Right ventricle myocardium superior (tissue), 1 donor: ENCODE measurements at regions not wholly inside any gene's neighbourhood (a gene's known extent, or its start where the extent isn't known, plus 50 kb on each side); places are given as distances from the start of the nearest gene placed in this dataset.
"Not testable (repeated sequence)": the region's sequence is repeated elsewhere in the genome, so short reads cannot be mapped to it uniquely, and the experiment has no call there.

ENCODE experiments used
- ATAC-seq: fragments of 200-7000 bp; cut with Tn5 transposase; one replicate; pipeline ENCODE4 v1.9.1; 2020; ENCODE audit warnings: mild to moderate bottlenecking; ENCODE audit not compliant: poor library complexity
- DNase-seq: peaks from one replicate; pipeline ENCODE4 v3.0.0-alpha.2; 2020
- intact Hi-C: fragments of 100-400 bp; cut with DNase I; formaldehyde crosslinking; loops from one replicate; pipeline ENCODE4 v1.11.2; 2022
- donor health status: DM: no; HTN: yes; CAD: no; lungs with severe emphysema.

- DNase-seq (no peak), ATAC-seq (peak; percentile 75)
- intact Hi-C loops, result loop anchor here (10.0 kb wide), 1 partner anchor 155 kb away; no protein-coding TSS in a partner anchor
Observed at GRCh38 chr6:137799950-137800568, 67.0 kb upstream of the TNFAIP3 start.

GRCh38 chr6:137800762-137801161 lies 66.3 kb upstream of the TNFAIP3 start:
- intact Hi-C loops, result no loop called here
- no peak for DNase-seq
- no peak for ATAC-seq

- ATAC-seq, result no peak
- intact Hi-C loops, result no loop called here
- DNase-seq, result no peak
Observed at GRCh38 chr6:137801352-137802114, 65.5 kb upstream of the TNFAIP3 start.

GRCh38 chr6:137802408-137803182 lies 64.5 kb upstream of the TNFAIP3 start:
- DNase-seq, result no peak
- ATAC-seq, result no peak
- intact Hi-C loops, result no loop called here

- intact Hi-C loops, result no loop called here
- no peak for DNase-seq
- peak; percentile 38 for ATAC-seq
Observed at GRCh38 chr6:137804637-137805036, 62.4 kb upstream of the TNFAIP3 start.

- intact Hi-C loops, result no loop called here
- ATAC-seq (peak; percentile 41), DNase-seq (no peak)
Observed at GRCh38 chr6:137805622-137806021, 61.4 kb upstream of the TNFAIP3 start.

- no peak for DNase-seq
- intact Hi-C loops, result no loop called here
- ATAC-seq, result no peak
Observed at GRCh38 chr6:137806914-137807682, 60.0 kb upstream of the TNFAIP3 start.

GRCh38 chr6:137808191-137808590 lies 58.9 kb upstream of the TNFAIP3 start:
- intact Hi-C loops, result no loop called here
- no peak for DNase-seq

GRCh38 chr6:137808836-137809315 lies 58.2 kb upstream of the TNFAIP3 start:
- no peak for ATAC-seq
- no peak for DNase-seq
- intact Hi-C loops, result no loop called here

More at GRCh38 chr6:137808191-137808590, 58.9 kb upstream of the TNFAIP3 start:
- ATAC-seq, result no peak

- intact Hi-C loops, result not testable (repeated sequence)
Observed at GRCh38 chr6:137809895-137810553, 57.0 kb upstream of the TNFAIP3 start.

GRCh38 chr6:137810554-137811120 lies 56.4 kb upstream of the TNFAIP3 start:
- DNase-seq (no peak), ATAC-seq (no peak)
- intact Hi-C loops, result no loop called here

More at GRCh38 chr6:137809895-137810553, 57.0 kb upstream of the TNFAIP3 start:
- not testable (repeated sequence) for DNase-seq, ATAC-seq

- ATAC-seq (peak; percentile 71), DNase-seq (peak; percentile 64)
- intact Hi-C loops, result no loop called here
Observed at GRCh38 chr6:137811121-137811915, 55.7 kb upstream of the TNFAIP3 start.

- ATAC-seq (peak; percentile 25), DNase-seq (no peak)
- intact Hi-C loops, result no loop called here
Observed at GRCh38 chr6:137811916-137812553, 55.0 kb upstream of the TNFAIP3 start.

GRCh38 chr6:137813308-137813970 lies 53.6 kb upstream of the TNFAIP3 start:
- ATAC-seq (no peak), DNase-seq (no peak)
- intact Hi-C loops, result no loop called here

- ATAC-seq, DNase-seq, intact Hi-C loops: not testable (repeated sequence)
Observed at GRCh38 chr6:137814030-137814429, 53.0 kb upstream of the TNFAIP3 start.

GRCh38 chr6:137815692-137816091 lies 51.4 kb upstream of the TNFAIP3 start:
- intact Hi-C loops, result no loop called here
- ATAC-seq, result no peak
- no peak for DNase-seq
